Uterus (tissue), 2 donors: ENCODE measurements at regions not wholly inside any gene's neighbourhood (a gene's known extent, or its start where the extent isn't known, plus 50 kb on each side); places are given as distances from the start of the nearest gene placed in this dataset.

Experiments used
- CTCF ChIP-seq, 4 experiments: fragments of 200-600 bp in 2 of 4; fragments of 450-650 bp in 2 of 4; sonication (generic) in 2 of 4; IDR thresholded peaks; one replicate each; pipeline ENCODE4 v1.5.1; 2016 to 2019; ENCODE audit warnings: antibody characterized with exemption in 4 of 4, mild to moderate bottlenecking in 2 of 4, moderate library complexity in 1 of 4
- POLR2A ChIP-seq, 2 donors: fragments of 450-650 bp; IDR thresholded peaks; one replicate each; pipeline ENCODE4 v1.6.1; 2016; ENCODE audit warnings: antibody characterized with exemption in 2 of 2, mild to moderate bottlenecking in 1 of 2, moderate library complexity in 1 of 2

GRCh38 chr9:110111868-110112267, 96.1 kb downstream of the C9orf152 start:
- TF ChIP-seq CTCF (IDR thresholded peaks at IDR 0.05) (no peak), POLR2A (IDR thresholded peaks at IDR 0.05) (no peak)
